PC-3 (cell line): ENCODE measurements at regions not wholly inside any gene's neighbourhood (a gene's known extent, or its start where the extent isn't known, plus 50 kb on each side); places are given as distances from the start of the nearest gene placed in this dataset.

Experiments
- EZH2 ChIP-seq: fragments of 300-600 bp; sonication (generic); IDR thresholded peaks from one replicate; pipeline ENCODE4 v1.6.1; 2017; ENCODE audit warnings: antibody characterized with exemption, mild to moderate bottlenecking, low read length; ENCODE audit not compliant: unreplicated experiment
- EZH2phosphoT487 ChIP-seq: fragments of 300-600 bp; sonication (generic); IDR thresholded peaks from 2 replicates; pipeline ENCODE4 v1.6.1; 2018; ENCODE audit warnings: mild to moderate bottlenecking, antibody characterized with exemption, low read length, borderline replicate concordance
- TF ChIP-seq, protein P1 (sequence below): fragments of 300-600 bp; sonication (generic); conservative IDR thresholded peaks from 2 replicates; pipeline ENCODE4 v1.5.1; 2017; ENCODE audit warnings: antibody characterized with exemption, low read depth, mild to moderate bottlenecking, low read length

DNA sequence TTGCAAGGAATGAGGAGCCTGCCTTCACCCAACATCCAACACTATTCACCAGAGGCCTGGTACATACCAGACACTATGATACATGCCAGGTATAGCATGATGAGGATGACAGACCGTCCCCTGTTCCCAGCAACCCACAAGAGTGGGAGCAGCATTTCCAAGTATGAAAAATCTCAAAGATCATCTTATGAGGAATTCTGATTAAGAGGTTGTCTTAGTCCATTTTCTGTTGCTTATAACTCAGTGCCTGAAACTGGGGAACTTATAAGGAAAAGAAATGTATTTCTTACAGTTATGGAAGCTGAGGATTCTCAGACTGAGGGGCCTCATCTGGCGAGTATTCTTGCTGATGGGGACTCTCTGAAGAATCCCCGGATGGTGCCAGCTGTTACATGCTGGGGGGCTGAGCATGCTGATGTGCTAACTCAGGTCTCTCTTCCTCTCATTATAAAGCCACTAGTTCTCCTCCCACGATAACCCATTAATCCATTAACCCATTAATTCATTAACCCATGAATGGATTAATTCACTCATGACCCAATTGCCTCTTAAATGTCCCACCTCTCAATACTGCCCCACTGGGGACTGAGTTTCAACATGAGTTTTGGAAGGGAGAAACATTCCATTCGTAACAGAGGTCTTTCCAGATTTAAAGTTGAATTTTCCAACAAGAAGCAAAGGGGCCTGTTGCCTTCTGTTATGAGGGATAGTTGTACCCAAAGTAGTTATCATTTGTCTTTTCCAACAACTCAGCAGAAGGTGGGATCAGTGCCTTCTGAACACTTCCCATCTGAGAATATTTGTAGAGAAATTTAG lies 173.9 kb downstream of the HERPUD2 start:
- TF ChIP-seq, protein P1, sequence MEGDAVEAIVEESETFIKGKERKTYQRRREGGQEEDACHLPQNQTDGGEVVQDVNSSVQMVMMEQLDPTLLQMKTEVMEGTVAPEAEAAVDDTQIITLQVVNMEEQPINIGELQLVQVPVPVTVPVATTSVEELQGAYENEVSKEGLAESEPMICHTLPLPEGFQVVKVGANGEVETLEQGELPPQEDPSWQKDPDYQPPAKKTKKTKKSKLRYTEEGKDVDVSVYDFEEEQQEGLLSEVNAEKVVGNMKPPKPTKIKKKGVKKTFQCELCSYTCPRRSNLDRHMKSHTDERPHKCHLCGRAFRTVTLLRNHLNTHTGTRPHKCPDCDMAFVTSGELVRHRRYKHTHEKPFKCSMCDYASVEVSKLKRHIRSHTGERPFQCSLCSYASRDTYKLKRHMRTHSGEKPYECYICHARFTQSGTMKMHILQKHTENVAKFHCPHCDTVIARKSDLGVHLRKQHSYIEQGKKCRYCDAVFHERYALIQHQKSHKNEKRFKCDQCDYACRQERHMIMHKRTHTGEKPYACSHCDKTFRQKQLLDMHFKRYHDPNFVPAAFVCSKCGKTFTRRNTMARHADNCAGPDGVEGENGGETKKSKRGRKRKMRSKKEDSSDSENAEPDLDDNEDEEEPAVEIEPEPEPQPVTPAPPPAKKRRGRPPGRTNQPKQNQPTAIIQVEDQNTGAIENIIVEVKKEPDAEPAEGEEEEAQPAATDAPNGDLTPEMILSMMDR, result no peak
- TF ChIP-seq EZH2, result no peak
- no peak for TF ChIP-seq EZH2phosphoT487
